NCI-H1694 (cell line): ENCODE measurements at regions not wholly inside any gene's neighbourhood (a gene's known extent, or its start where the extent isn't known, plus 50 kb on each side); places are given as distances from the start of the nearest gene placed in this dataset.
"Not testable (repeated sequence)": the region's sequence is repeated elsewhere in the genome, so short reads cannot be mapped to it uniquely, and the experiment has no call there.

Source experiments
- DNase-seq: peaks from one replicate; lab custom pipeline; 2025; lab: John Stamatoyannopoulos, UW

- no peak for DNase-seq
Measured at GRCh38 chr2:65955259-65955658, 479.7 kb upstream of the MEIS1 start.

GRCh38 chr2:65952966-65953761, 481.8 kb upstream of the MEIS1 start:
- no peak for DNase-seq

- no peak for DNase-seq
Measured at GRCh38 chr2:65944213-65944612, 490.7 kb upstream of the MEIS1 start.

GRCh38 chr2:65943099-65943786, 491.7 kb upstream of the MEIS1 start:
- no peak for DNase-seq

- no peak for DNase-seq
Measured at GRCh38 chr2:65940856-65941255, 494.1 kb upstream of the MEIS1 start.

GRCh38 chr2:65939687-65940086, 495.2 kb upstream of the MEIS1 start:
- no peak for DNase-seq

- DNase-seq: no peak
Measured at GRCh38 chr2:65937379-65938160, 497.4 kb upstream of the MEIS1 start.

- DNase-seq: no peak
Measured at GRCh38 chr2:65934992-65935629, 499.8 kb upstream of the MEIS1 start.

- DNase-seq: no peak
Measured at GRCh38 chr2:65932571-65932970, 500.2 kb upstream of the SPRED2 start.

GRCh38 chr2:65931056-65931455, 498.7 kb upstream of the SPRED2 start:
- no peak for DNase-seq

GRCh38 chr2:65930259-65930658, 497.9 kb upstream of the SPRED2 start:
- DNase-seq: no peak

GRCh38 chr2:65929664-65930063, 497.3 kb upstream of the SPRED2 start:
- DNase-seq: not testable (repeated sequence)

GRCh38 chr2:65922794-65923193, 490.4 kb upstream of the SPRED2 start:
- no peak for DNase-seq

- DNase-seq: no peak
Measured at GRCh38 chr2:65922030-65922429, 489.6 kb upstream of the SPRED2 start.

- DNase-seq: no peak
Measured at GRCh38 chr2:65921116-65921515, 488.7 kb upstream of the SPRED2 start.

- no peak for DNase-seq
Measured at GRCh38 chr2:65920659-65921058, 488.3 kb upstream of the SPRED2 start.

- DNase-seq: no peak
Measured at GRCh38 chr2:65919550-65920188, 487.3 kb upstream of the SPRED2 start.

GRCh38 chr2:65918760-65919187, 486.4 kb upstream of the SPRED2 start:
- DNase-seq: no peak

GRCh38 chr2:65917986-65918385, 485.6 kb upstream of the SPRED2 start:
- DNase-seq: no peak

GRCh38 chr2:65916785-65917295, 484.4 kb upstream of the SPRED2 start:
- DNase-seq: no peak

GRCh38 chr2:65916177-65916576, 483.8 kb upstream of the SPRED2 start:
- no peak for DNase-seq
